Panc1 (cell line): ENCODE measurements at regions not wholly inside any gene's neighbourhood (a gene's known extent, or its start where the extent isn't known, plus 50 kb on each side); places are given as distances from the start of the nearest gene placed in this dataset.
"Not testable (repeated sequence)": the region's sequence is repeated elsewhere in the genome, so short reads cannot be mapped to it uniquely, and the experiment has no call there.

Experiments
- ATAC-seq: fragments of 200-7000 bp; cut with Tn5 transposase; 2 replicates; pipeline ENCODE4 v1.9.1; 2020; ENCODE audit warnings: mild to moderate bottlenecking, moderate library complexity
- BruUV-seq: library from RNA; stranded (reverse); fragments of 400-500 nt; replicated peaks from 2 replicates; lab custom pipeline; 2021; lab: Mats Ljungman, UMichigan
- CTCF ChIA-PET: fragments of 300-600 bp; sonication (Branson Sonifier 250); formaldehyde crosslinking; loops from one replicate; lab custom pipeline; 2022; ENCODE audit warnings: antibody characterized with exemption; lab: Charles Lee
- POLR2A ChIA-PET: fragments of 300-600 bp; sonication (Branson Sonifier 250); formaldehyde crosslinking; loops from one replicate; lab custom pipeline; 2022; ENCODE audit warnings: antibody characterized with exemption; lab: Charles Lee
- DNase-seq: peaks from one replicate; pipeline ENCODE4 v3.0.0-alpha.2; 2010; ENCODE audit warnings: low read depth, low spot score
- H3K27ac ChIP-seq: 2 replicates; pipeline ENCODE4 v1.5.1; 2011; ENCODE audit warnings: mild to moderate bottlenecking, low read length, inconsistent platforms
- H3K27me3 ChIP-seq: fragments of 200-500 bp; sonication (Bioruptor generic); 2 replicates; pipeline ENCODE4 v1.6.0; 2014; ENCODE audit warnings: low read length, inconsistent platforms; ENCODE audit not compliant: control insufficient read depth, insufficient read depth
- H3K36me3 ChIP-seq: fragments of 200-500 bp; sonication (Bioruptor generic); 2 replicates; pipeline ENCODE4 v1.5.1; 2014; ENCODE audit warnings: inconsistent platforms, mild to moderate bottlenecking, low read length, moderate library complexity; ENCODE audit not compliant: control insufficient read depth, insufficient read depth
- H3K4me1 ChIP-seq: 2 replicates; pipeline ENCODE4 v1.5.1; 2011; ENCODE audit warnings: inconsistent platforms, mild to moderate bottlenecking, low read length, moderate library complexity; ENCODE audit not compliant: control insufficient read depth, insufficient read depth
- H3K4me3 ChIP-seq, 2 experiments: 2 replicates each; pipeline ENCODE4 v1.5.1; 2011 to 2012; ENCODE audit warnings: low read depth in 2 of 2, low read length in 2 of 2, mild to moderate bottlenecking in 2 of 2, inconsistent platforms in 1 of 2, moderate library complexity in 1 of 2
- H3K9me3 ChIP-seq: fragments of 200-500 bp; sonication (Bioruptor generic); 2 replicates; pipeline ENCODE4 v1.5.1; 2014; ENCODE audit warnings: low read depth, mild to moderate bottlenecking, inconsistent platforms, low read length, moderate library complexity; ENCODE audit not compliant: control insufficient read depth, insufficient read depth
- POLR2AphosphoS5 ChIP-seq: IDR thresholded peaks from 2 replicates; pipeline ENCODE4 v1.6.1; 2012; ENCODE audit warnings: mild to moderate bottlenecking, low read depth, low read length, moderate library complexity
- REST ChIP-seq, 2 experiments: IDR thresholded peaks; 2 replicates each; pipeline ENCODE4 v1.6.1; 2011 to 2012; ENCODE audit warnings: low read depth in 2 of 2, control low read depth in 1 of 2, low read length in 1 of 2, mild to moderate bottlenecking in 1 of 2, moderate library complexity in 1 of 2; ENCODE audit not compliant: insufficient read depth in 1 of 2
- SIN3A ChIP-seq: IDR thresholded peaks from 2 replicates; pipeline ENCODE4 v1.6.1; 2012; ENCODE audit warnings: low read depth, mild to moderate bottlenecking, low read length, moderate library complexity, borderline replicate concordance; ENCODE audit not compliant: insufficient read depth
- TCF7L2 ChIP-seq: IDR thresholded peaks from 2 replicates; pipeline ENCODE4 v1.6.1; 2011; ENCODE audit warnings: mild to moderate bottlenecking, low read depth, low read length, inconsistent platforms
- in situ Hi-C: cut with HindIII; loops from 2 replicates; pipeline ENCODE4 v1.10.0; 2016; ENCODE audit warnings: low sequenced_read_pairs, low pct_unique_long_range_greater_than_20kb
- intact Hi-C: fragments of 100-400 bp; cut with micrococcal nuclease; formaldehyde crosslinking; loops from one replicate; pipeline ENCODE4 v1.10.0; 2022; ENCODE audit not compliant: unreplicated experiment
- TF ChIP-seq, protein P1 (sequence below): fragments of 450-650 bp; IDR thresholded peaks from 2 replicates; pipeline ENCODE4 v1.5.1; 2017; ENCODE audit warnings: mild to moderate bottlenecking

- no TSS peak for BruUV-seq
- ATAC-seq, result no peak
- Histone ChIP-seq H3K27ac (no peak overlapping the region), H3K4me3 (no peak overlapping the region), H3K27me3 (no peaks in the 10 kb centered on the region), H3K36me3 (no peaks in the 10 kb centered on the region), H3K9me3 (no peaks in the 10 kb centered on the region), H3K4me1 (no peaks in the 10 kb centered on the region)
- POLR2A ChIA-PET, result no interaction called here
- intact Hi-C loops, result no loop called here
- in situ Hi-C loops, result no loop called here
- TF ChIP-seq POLR2AphosphoS5 (no peak), REST (IDR thresholded peaks at IDR 0.05; ENCODE audit: insufficient read depth in 1 of 2, low read depth in 2 of 2, low read length in 1 of 2) (no peak), TCF7L2 (no peak), SIN3A (no peak)
- TF ChIP-seq, protein P1, sequence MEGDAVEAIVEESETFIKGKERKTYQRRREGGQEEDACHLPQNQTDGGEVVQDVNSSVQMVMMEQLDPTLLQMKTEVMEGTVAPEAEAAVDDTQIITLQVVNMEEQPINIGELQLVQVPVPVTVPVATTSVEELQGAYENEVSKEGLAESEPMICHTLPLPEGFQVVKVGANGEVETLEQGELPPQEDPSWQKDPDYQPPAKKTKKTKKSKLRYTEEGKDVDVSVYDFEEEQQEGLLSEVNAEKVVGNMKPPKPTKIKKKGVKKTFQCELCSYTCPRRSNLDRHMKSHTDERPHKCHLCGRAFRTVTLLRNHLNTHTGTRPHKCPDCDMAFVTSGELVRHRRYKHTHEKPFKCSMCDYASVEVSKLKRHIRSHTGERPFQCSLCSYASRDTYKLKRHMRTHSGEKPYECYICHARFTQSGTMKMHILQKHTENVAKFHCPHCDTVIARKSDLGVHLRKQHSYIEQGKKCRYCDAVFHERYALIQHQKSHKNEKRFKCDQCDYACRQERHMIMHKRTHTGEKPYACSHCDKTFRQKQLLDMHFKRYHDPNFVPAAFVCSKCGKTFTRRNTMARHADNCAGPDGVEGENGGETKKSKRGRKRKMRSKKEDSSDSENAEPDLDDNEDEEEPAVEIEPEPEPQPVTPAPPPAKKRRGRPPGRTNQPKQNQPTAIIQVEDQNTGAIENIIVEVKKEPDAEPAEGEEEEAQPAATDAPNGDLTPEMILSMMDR, result no peak
- CTCF ChIA-PET, result no interaction called here
- no peak for DNase-seq
These were observed 105.6 kb downstream of the TMEM121 start for GRCh38 chr14:105632010-105632409.

DNA sequence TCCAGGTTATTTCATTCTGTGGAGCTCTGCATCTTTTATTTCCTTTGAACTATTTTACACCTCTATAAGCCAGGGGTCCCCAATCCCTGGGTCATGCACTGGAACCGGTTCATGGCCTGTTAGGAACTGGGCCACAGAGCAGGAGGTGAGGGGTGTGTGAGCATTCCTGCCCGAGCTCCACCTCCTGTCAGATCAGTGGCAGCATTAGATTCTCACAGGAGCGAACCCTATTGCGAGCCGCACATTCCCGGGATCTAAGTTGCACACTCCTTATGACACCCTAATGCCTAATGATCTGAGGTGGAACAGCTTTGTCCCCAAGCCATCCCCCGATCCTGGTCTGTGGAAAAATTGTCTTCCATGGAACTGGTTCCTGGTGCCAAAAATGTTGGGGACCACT, 107.2 kb downstream of the TMEM121 start:
- CTCF ChIA-PET, result not testable (repeated sequence)

GRCh38 chr14:105635560-105635959, 109.2 kb downstream of the TMEM121 start:
- Histone ChIP-seq H3K4me3 (no peak overlapping the region), H3K4me1 (no peaks in the 10 kb centered on the region), H3K36me3 (no peaks in the 10 kb centered on the region), H3K27ac (no peak overlapping the region), H3K9me3 (no peaks in the 10 kb centered on the region), H3K27me3 (no peaks in the 10 kb centered on the region)
- ChIA-PET CTCF (no interaction called here), POLR2A (no interaction called here)
- ATAC-seq (no peak), DNase-seq (no peak)
- in situ Hi-C loops, result no loop called here
- TF ChIP-seq, protein P1, result no peak
- no peak for TF ChIP-seq TCF7L2
- TF ChIP-seq POLR2AphosphoS5, result no peak
- no peak for TF ChIP-seq REST (IDR thresholded peaks at IDR 0.05; ENCODE audit: insufficient read depth in 1 of 2, low read depth in 2 of 2, low read length in 1 of 2)
- TF ChIP-seq SIN3A, result no peak
- no TSS peak for BruUV-seq
- intact Hi-C loops, result no loop called here

More for the DNA sequence above, 107.2 kb downstream of the TMEM121 start:
- intact Hi-C loops, H3K27me3 ChIP-seq, H3K36me3 ChIP-seq, in situ Hi-C loops, H3K27ac ChIP-seq, BruUV-seq, ATAC-seq, H3K4me1 ChIP-seq, H3K4me3 ChIP-seq, DNase-seq, H3K9me3 ChIP-seq, POLR2A ChIA-PET: not testable (repeated sequence)

GRCh38 chr14:105636021-105636420, 109.6 kb downstream of the TMEM121 start:
- POLR2A ChIA-PET, H3K4me1 ChIP-seq, H3K27ac ChIP-seq, BruUV-seq, ATAC-seq, DNase-seq, H3K27me3 ChIP-seq, in situ Hi-C loops, H3K36me3 ChIP-seq, CTCF ChIA-PET, intact Hi-C loops, H3K9me3 ChIP-seq, H3K4me3 ChIP-seq: not testable (repeated sequence)
